ENCODE measurements at regions not wholly inside any gene's neighbourhood (a gene's known extent, or its start where the extent isn't known, plus 50 kb on each side); places are given as distances from the start of the nearest gene placed in this dataset.

GRCh38 chr11:122187373-122188165, 71.6 kb upstream of the BLID start:
- Mint-ChIP-seq H3K9me3 (no peaks in the 10 kb centered on the region), H3K27me3 (ENCODE audit: insufficient read depth) (peaks cover 4% of the 10 kb centered on the region), H3K4me3 (no peak overlapping the region), H3K36me3 (ENCODE audit: low read depth) (no peaks in the 10 kb centered on the region), H3K27ac (no peak overlapping the region), H3K4me1 (ENCODE audit: low read depth) (no peaks in the 10 kb centered on the region)
- no peak for DNase-seq (ENCODE audit: low spot score)
- intact Hi-C loops (cut with micrococcal nuclease) = no loop called here

- DNase-seq (ENCODE audit: low spot score) = no peak
- intact Hi-C loops (cut with micrococcal nuclease) = no loop called here
- Mint-ChIP-seq H3K27ac (no peak overlapping the region), H3K27me3 (ENCODE audit: insufficient read depth) (peaks cover 6% of the 10 kb centered on the region), H3K36me3 (ENCODE audit: low read depth) (no peaks in the 10 kb centered on the region), H3K4me1 (ENCODE audit: low read depth) (no peaks in the 10 kb centered on the region), H3K9me3 (no peaks in the 10 kb centered on the region), H3K4me3 (no peak overlapping the region)
These were observed 70.5 kb upstream of the BLID start for GRCh38 chr11:122186439-122187080.

- intact Hi-C loops (cut with micrococcal nuclease) = no loop called here
- Mint-ChIP-seq H3K9me3 (no peaks in the 10 kb centered on the region), H3K27me3 (ENCODE audit: insufficient read depth) (peaks cover 6% of the 10 kb centered on the region)
These were observed 67.9 kb upstream of the BLID start for GRCh38 chr11:122183933-122184332.

GRCh38 chr11:122181893-122182292, 65.9 kb upstream of the BLID start:
- H3K4me3 Mint-ChIP-seq = no peak overlapping the region
- peaks cover 6% of the 10 kb centered on the region for H3K27me3 Mint-ChIP-seq (ENCODE audit: insufficient read depth)
- intact Hi-C loops (cut with micrococcal nuclease) = no loop called here
- H3K36me3 Mint-ChIP-seq (ENCODE audit: low read depth) = no peaks in the 10 kb centered on the region
- DNase-seq (ENCODE audit: low spot score) = no peak
- no peaks in the 10 kb centered on the region for H3K9me3 Mint-ChIP-seq
- H3K4me1 Mint-ChIP-seq (ENCODE audit: low read depth) = no peaks in the 10 kb centered on the region
- H3K27ac Mint-ChIP-seq = no peak overlapping the region

More at GRCh38 chr11:122183933-122184332, 67.9 kb upstream of the BLID start:
- no peak overlapping the region for H3K27ac Mint-ChIP-seq
- no peaks in the 10 kb centered on the region for H3K4me1 Mint-ChIP-seq (ENCODE audit: low read depth)
- no peak overlapping the region for H3K4me3 Mint-ChIP-seq
- no peak for DNase-seq (ENCODE audit: low spot score)
- no peaks in the 10 kb centered on the region for H3K36me3 Mint-ChIP-seq (ENCODE audit: low read depth)

GRCh38 chr11:122181372-122181771, 65.4 kb upstream of the BLID start:
- Mint-ChIP-seq H3K36me3 (ENCODE audit: low read depth) (no peaks in the 10 kb centered on the region), H3K4me1 (ENCODE audit: low read depth) (no peaks in the 10 kb centered on the region)

GRCh38 chr11:122179961-122180834, 64.2 kb upstream of the BLID start:
- no peak overlapping the region for H3K27ac Mint-ChIP-seq
- H3K4me3 Mint-ChIP-seq = no peak overlapping the region
- H3K36me3 Mint-ChIP-seq (ENCODE audit: low read depth) = no peaks in the 10 kb centered on the region
- DNase-seq (ENCODE audit: low spot score) = no peak
- peaks cover 4% of the 10 kb centered on the region for H3K27me3 Mint-ChIP-seq (ENCODE audit: insufficient read depth)
- H3K4me1 Mint-ChIP-seq (ENCODE audit: low read depth) = no peaks in the 10 kb centered on the region
- intact Hi-C loops (cut with micrococcal nuclease) = no loop called here
- no peaks in the 10 kb centered on the region for H3K9me3 Mint-ChIP-seq

More at GRCh38 chr11:122181372-122181771, 65.4 kb upstream of the BLID start:
- intact Hi-C loops (cut with micrococcal nuclease) = no loop called here
- Mint-ChIP-seq H3K27me3 (ENCODE audit: insufficient read depth) (peaks cover 8% of the 10 kb centered on the region), H3K9me3 (no peaks in the 10 kb centered on the region), H3K27ac (no peak overlapping the region), H3K4me3 (no peak overlapping the region)
- DNase-seq (ENCODE audit: low spot score) = no peak

GRCh38 chr11:122178795-122179194, 62.8 kb upstream of the BLID start:
- H3K4me1 Mint-ChIP-seq (ENCODE audit: low read depth) = no peaks in the 10 kb centered on the region

GRCh38 chr11:122177238-122177637, 61.2 kb upstream of the BLID start:
- no peak overlapping the region for H3K27ac Mint-ChIP-seq

More at GRCh38 chr11:122178795-122179194, 62.8 kb upstream of the BLID start:
- Mint-ChIP-seq H3K9me3 (no peaks in the 10 kb centered on the region), H3K4me3 (no peak overlapping the region), H3K36me3 (ENCODE audit: low read depth) (no peaks in the 10 kb centered on the region), H3K27me3 (ENCODE audit: insufficient read depth) (peaks cover 4% of the 10 kb centered on the region), H3K27ac (no peak overlapping the region)
- intact Hi-C loops (cut with micrococcal nuclease) = no loop called here
- DNase-seq (ENCODE audit: low spot score) = no peak

GRCh38 chr11:122176651-122177050, 60.6 kb upstream of the BLID start:
- no peaks in the 10 kb centered on the region for H3K36me3 Mint-ChIP-seq (ENCODE audit: low read depth)
- no peak overlapping the region for H3K4me3 Mint-ChIP-seq
- intact Hi-C loops (cut with micrococcal nuclease) = no loop called here
- no peak overlapping the region for H3K27ac Mint-ChIP-seq
- no peaks in the 10 kb centered on the region for H3K9me3 Mint-ChIP-seq
- no peaks in the 10 kb centered on the region for H3K4me1 Mint-ChIP-seq (ENCODE audit: low read depth)
- DNase-seq (ENCODE audit: low spot score) = no peak
- peaks cover 3% of the 10 kb centered on the region for H3K27me3 Mint-ChIP-seq (ENCODE audit: insufficient read depth)

More at GRCh38 chr11:122177238-122177637, 61.2 kb upstream of the BLID start:
- Mint-ChIP-seq H3K9me3 (no peaks in the 10 kb centered on the region), H3K36me3 (ENCODE audit: low read depth) (no peaks in the 10 kb centered on the region), H3K4me1 (ENCODE audit: low read depth) (no peaks in the 10 kb centered on the region), H3K27me3 (ENCODE audit: insufficient read depth) (peaks cover 4% of the 10 kb centered on the region), H3K4me3 (no peak overlapping the region)
- no peak for DNase-seq (ENCODE audit: low spot score)
- intact Hi-C loops (cut with micrococcal nuclease) = no loop called here

GRCh38 chr11:122175306-122175705, 59.3 kb upstream of the BLID start:
- DNase-seq (ENCODE audit: low spot score) = no peak
- Mint-ChIP-seq H3K4me1 (ENCODE audit: low read depth) (no peaks in the 10 kb centered on the region), H3K9me3 (no peaks in the 10 kb centered on the region), H3K4me3 (no peak overlapping the region), H3K36me3 (ENCODE audit: low read depth) (no peaks in the 10 kb centered on the region), H3K27ac (no peak overlapping the region), H3K27me3 (ENCODE audit: insufficient read depth) (peaks cover 2% of the 10 kb centered on the region)
- intact Hi-C loops (cut with micrococcal nuclease) = no loop called here

- no peak for DNase-seq (ENCODE audit: low spot score)
- H3K9me3 Mint-ChIP-seq = no peaks in the 10 kb centered on the region
- H3K27ac Mint-ChIP-seq = no peak overlapping the region
- intact Hi-C loops (cut with micrococcal nuclease) = no loop called here
- no peak overlapping the region for H3K4me3 Mint-ChIP-seq
- H3K4me1 Mint-ChIP-seq (ENCODE audit: low read depth) = no peaks in the 10 kb centered on the region
- peaks cover 2% of the 10 kb centered on the region for H3K27me3 Mint-ChIP-seq (ENCODE audit: insufficient read depth)
- no peaks in the 10 kb centered on the region for H3K36me3 Mint-ChIP-seq (ENCODE audit: low read depth)
These were observed 57.6 kb upstream of the BLID start for GRCh38 chr11:122173587-122173986.

GRCh38 chr11:122173074-122173450, 57.0 kb upstream of the BLID start:
- H3K27ac Mint-ChIP-seq = no peak overlapping the region
- no peaks in the 10 kb centered on the region for H3K9me3 Mint-ChIP-seq
- H3K4me1 Mint-ChIP-seq (ENCODE audit: low read depth) = no peaks in the 10 kb centered on the region
- no peaks in the 10 kb centered on the region for H3K36me3 Mint-ChIP-seq (ENCODE audit: low read depth)
- intact Hi-C loops (cut with micrococcal nuclease) = no loop called here
- no peak overlapping the region for H3K4me3 Mint-ChIP-seq
- DNase-seq (ENCODE audit: low spot score) = no peak
- H3K27me3 Mint-ChIP-seq (ENCODE audit: insufficient read depth) = peaks cover 2% of the 10 kb centered on the region

Measured in activated T-helper 1 cell treated with anti-CD3 and anti-CD28 coated beads, Interleukin-12 subunit alpha, Interleukin-12 subunit beta, Interleukin-2, Interleukin-4 antibody, amounts not matched to agents 30 ng/mL and 10 ng/mL and 1 ng/mL, durations not matched to agents 14 hours and 24 hours and 36 hours (primary cell).